HCT116 (cell line): ENCODE measurements at regions not wholly inside any gene's neighbourhood (a gene's known extent, or its start where the extent isn't known, plus 50 kb on each side); places are given as distances from the start of the nearest gene placed in this dataset.

Experiments
- EZH2 ChIP-seq: fragments of 200-600 bp; sonication (generic); IDR thresholded peaks from 2 replicates; pipeline ENCODE4 v1.6.1; 2017; ENCODE audit warnings: antibody characterized with exemption, mixed run types
- RAD21 ChIP-seq: IDR thresholded peaks from 2 replicates; pipeline ENCODE4 v1.6.1; 2012; ENCODE audit warnings: low read depth, mild to moderate bottlenecking
- TF ChIP-seq, protein P1 (sequence below), 3 experiments: fragments of 200-600 bp in 1 of 3; sonication (generic) in 1 of 3; IDR thresholded peaks in 2 of 3; conservative IDR thresholded peaks in 1 of 3; 2 replicates each; pipeline ENCODE4 v1.5.1; 2012 to 2017; ENCODE audit warnings: low read depth in 2 of 3, low read length in 2 of 3, antibody characterized with exemption in 1 of 3, borderline replicate concordance in 1 of 3, control low read depth in 1 of 3, mild to moderate bottlenecking in 1 of 3, mixed read lengths in 1 of 3, mixed run types in 1 of 3, moderate library complexity in 1 of 3; ENCODE audit not compliant: insufficient read depth in 1 of 3

DNA sequence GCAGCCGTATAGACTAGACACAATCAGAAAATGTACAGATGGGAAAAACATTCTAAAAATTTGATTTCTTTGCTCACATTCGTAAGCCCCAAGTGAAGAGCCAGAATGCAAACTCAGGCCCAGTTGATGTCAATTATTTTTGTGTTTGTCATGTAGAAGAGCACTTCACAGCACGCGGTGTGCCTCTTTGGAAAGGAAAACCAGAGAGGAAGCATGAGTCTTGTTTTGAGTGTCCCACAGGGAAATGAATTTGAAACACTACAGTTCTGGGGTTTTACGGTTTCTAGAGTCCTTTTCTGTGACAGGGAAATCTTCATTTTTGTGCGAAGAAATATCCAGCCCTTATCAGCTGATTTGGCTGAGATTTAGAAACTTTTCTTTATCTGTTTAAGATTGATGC lies 554.6 kb upstream of the BOD1L1 start:
- TF ChIP-seq, protein P1, sequence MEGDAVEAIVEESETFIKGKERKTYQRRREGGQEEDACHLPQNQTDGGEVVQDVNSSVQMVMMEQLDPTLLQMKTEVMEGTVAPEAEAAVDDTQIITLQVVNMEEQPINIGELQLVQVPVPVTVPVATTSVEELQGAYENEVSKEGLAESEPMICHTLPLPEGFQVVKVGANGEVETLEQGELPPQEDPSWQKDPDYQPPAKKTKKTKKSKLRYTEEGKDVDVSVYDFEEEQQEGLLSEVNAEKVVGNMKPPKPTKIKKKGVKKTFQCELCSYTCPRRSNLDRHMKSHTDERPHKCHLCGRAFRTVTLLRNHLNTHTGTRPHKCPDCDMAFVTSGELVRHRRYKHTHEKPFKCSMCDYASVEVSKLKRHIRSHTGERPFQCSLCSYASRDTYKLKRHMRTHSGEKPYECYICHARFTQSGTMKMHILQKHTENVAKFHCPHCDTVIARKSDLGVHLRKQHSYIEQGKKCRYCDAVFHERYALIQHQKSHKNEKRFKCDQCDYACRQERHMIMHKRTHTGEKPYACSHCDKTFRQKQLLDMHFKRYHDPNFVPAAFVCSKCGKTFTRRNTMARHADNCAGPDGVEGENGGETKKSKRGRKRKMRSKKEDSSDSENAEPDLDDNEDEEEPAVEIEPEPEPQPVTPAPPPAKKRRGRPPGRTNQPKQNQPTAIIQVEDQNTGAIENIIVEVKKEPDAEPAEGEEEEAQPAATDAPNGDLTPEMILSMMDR (IDR thresholded peaks at IDR 0.05 in 2 of 3, conservative IDR thresholded peaks at IDR 0.05 in 1 of 3; ENCODE audit: borderline replicate concordance in 1 of 3, insufficient read depth in 1 of 3, low read depth in 2 of 3, low read length in 2 of 3), result no peak
- TF ChIP-seq RAD21, result no peak
- no peak for TF ChIP-seq EZH2
